Skeletal muscle tissue (tissue), 3 donors: ENCODE measurements at regions not wholly inside any gene's neighbourhood (a gene's known extent, or its start where the extent isn't known, plus 50 kb on each side); places are given as distances from the start of the nearest gene placed in this dataset.

ENCODE experiments used
- H3K27ac ChIP-seq: one replicate; pipeline ENCODE4 v1.7.0; 2013; ENCODE audit warnings: mild to moderate bottlenecking, low read depth, low read length, inconsistent platforms
- H3K27me3 ChIP-seq, 3 donors: one replicate each; pipeline ENCODE4 v1.7.0; 2013; ENCODE audit warnings: low read length in 3 of 3; ENCODE audit not compliant: control insufficient read depth in 3 of 3, insufficient read depth in 3 of 3
- H3K36me3 ChIP-seq, 3 donors: one replicate each; pipeline ENCODE4 v1.7.0; 2013; ENCODE audit warnings: low read length in 3 of 3; ENCODE audit not compliant: control insufficient read depth in 3 of 3, insufficient read depth in 3 of 3
- H3K4me1 ChIP-seq, 3 donors: one replicate each; pipeline ENCODE4 v1.7.0; 2013; ENCODE audit warnings: low read length in 3 of 3, mild to moderate bottlenecking in 3 of 3; ENCODE audit not compliant: control insufficient read depth in 3 of 3, insufficient read depth in 3 of 3
- H3K4me3 ChIP-seq, 3 donors: one replicate each; pipeline ENCODE4 v1.7.0; 2013; ENCODE audit warnings: low read length in 3 of 3
- H3K9ac ChIP-seq, 3 donors: one replicate each; pipeline ENCODE4 v1.7.0; 2013; ENCODE audit warnings: low read length in 3 of 3, mild to moderate bottlenecking in 3 of 3, moderate library complexity in 2 of 3, low read depth in 1 of 3
- H3K9me3 ChIP-seq, 3 donors: one replicate each; pipeline ENCODE4 v1.7.0; 2013; ENCODE audit warnings: low read length in 3 of 3; ENCODE audit not compliant: control insufficient read depth in 3 of 3
- donor health status: Osteomylitis.

GRCh38 chr15:89391685-89392257 lies 57.1 kb upstream of the POLG start:
- H3K4me1 ChIP-seq, result no peaks in the 10 kb centered on the region
- no peaks in the 10 kb centered on the region for H3K9me3 ChIP-seq
- H3K9ac ChIP-seq, result no peak overlapping the region
- no peak overlapping the region for H3K4me3 ChIP-seq
- H3K27me3 ChIP-seq, result peaks cover 27 to 59% (median 57%) of the 10 kb centered on the region in 3 donors
- no peak overlapping the region for H3K27ac ChIP-seq
- no peaks in the 10 kb centered on the region for H3K36me3 ChIP-seq

- H3K27me3 ChIP-seq, result peaks cover 15 to 47% (median 47%) of the 10 kb centered on the region in 3 donors
These were observed 55.4 kb upstream of the POLG start for GRCh38 chr15:89389841-89390603.

GRCh38 chr15:89387140-89387903 lies 52.7 kb upstream of the POLG start:
- H3K4me3 ChIP-seq, result no peak overlapping the region
- no peaks in the 10 kb centered on the region for H3K4me1 ChIP-seq
- H3K27me3 ChIP-seq, result peaks cover 10 to 35% (median 34%) of the 10 kb centered on the region in 3 donors
- no peak overlapping the region for H3K27ac ChIP-seq
- no peaks in the 10 kb centered on the region for H3K9me3 ChIP-seq
- H3K36me3 ChIP-seq, result no peaks in the 10 kb centered on the region
- no peak overlapping the region for H3K9ac ChIP-seq

More at GRCh38 chr15:89389841-89390603, 55.4 kb upstream of the POLG start:
- Histone ChIP-seq H3K9me3 (no peaks in the 10 kb centered on the region), H3K4me3 (no peak overlapping the region), H3K36me3 (no peaks in the 10 kb centered on the region), H3K4me1 (no peaks in the 10 kb centered on the region), H3K27ac (no peak overlapping the region), H3K9ac (no peak overlapping the region)

GRCh38 chr15:89385596-89386331 lies 51.1 kb upstream of the POLG start:
- Histone ChIP-seq H3K9ac (no peak overlapping the region), H3K27me3 (peaks cover 14 to 47% (median 24%) of the 10 kb centered on the region in 3 donors), H3K36me3 (no peaks in the 10 kb centered on the region), H3K4me1 (no peaks in the 10 kb centered on the region), H3K27ac (no peak overlapping the region), H3K4me3 (no peak overlapping the region), H3K9me3 (no peaks in the 10 kb centered on the region)
